Progenitor cell of endocrine pancreas (in vitro differentiated cells): ENCODE measurements at regions not wholly inside any gene's neighbourhood (a gene's known extent, or its start where the extent isn't known, plus 50 kb on each side); places are given as distances from the start of the nearest gene placed in this dataset.
A peak's percentile ranks its signal among the peaks of the same experiment; 100 is the strongest.

ENCODE experiments used
- DNase-seq: peaks from one replicate; pipeline ENCODE4 v3.0.0; 2021; ENCODE audit warnings: low spot score; ENCODE audit not compliant: unreplicated experiment
- H3K27ac Mint-ChIP-seq: 2 replicates; pipeline ENCODE4 v1.8.0; 2021; ENCODE audit warnings: mild to moderate bottlenecking, moderate library complexity, mixed read lengths
- H3K27me3 Mint-ChIP-seq: 2 replicates; pipeline ENCODE4 v1.8.0; 2021; ENCODE audit warnings: mixed read lengths
- H3K36me3 Mint-ChIP-seq: 2 replicates; pipeline ENCODE4 v1.8.0; 2022; ENCODE audit warnings: mixed read lengths; ENCODE audit not compliant: insufficient read depth
- H3K4me1 Mint-ChIP-seq: 2 replicates; pipeline ENCODE4 v1.8.0; 2021; ENCODE audit warnings: low read depth, mixed read lengths
- H3K4me3 Mint-ChIP-seq: 2 replicates; pipeline ENCODE4 v1.8.0; 2021; ENCODE audit warnings: low read depth, mild to moderate bottlenecking, moderate library complexity, mixed read lengths
- H3K9me3 Mint-ChIP-seq: 2 replicates; pipeline ENCODE4 v1.8.0; 2021; ENCODE audit warnings: low read depth, mixed read lengths
- CTCF ChIP-seq: fragments of 200-600 bp; sonication (generic); IDR thresholded peaks from one replicate; pipeline ENCODE4 v1.5.0; 2021; ENCODE audit warnings: antibody characterized with exemption, mild to moderate bottlenecking; ENCODE audit not compliant: unreplicated experiment

- no peaks in the 10 kb centered on the region for H3K9me3 Mint-ChIP-seq
- H3K4me1 Mint-ChIP-seq: no peaks in the 10 kb centered on the region
- no peaks in the 10 kb centered on the region for H3K36me3 Mint-ChIP-seq
- DNase-seq: no peak
- TF ChIP-seq CTCF: no peak
- H3K27me3 Mint-ChIP-seq: no peaks in the 10 kb centered on the region
- H3K4me3 Mint-ChIP-seq: no peak overlapping the region
- H3K27ac Mint-ChIP-seq: no peak overlapping the region
Observed at GRCh38 chr10:81674941-81675340, 200.1 kb upstream of the NRG3 start.

DNA sequence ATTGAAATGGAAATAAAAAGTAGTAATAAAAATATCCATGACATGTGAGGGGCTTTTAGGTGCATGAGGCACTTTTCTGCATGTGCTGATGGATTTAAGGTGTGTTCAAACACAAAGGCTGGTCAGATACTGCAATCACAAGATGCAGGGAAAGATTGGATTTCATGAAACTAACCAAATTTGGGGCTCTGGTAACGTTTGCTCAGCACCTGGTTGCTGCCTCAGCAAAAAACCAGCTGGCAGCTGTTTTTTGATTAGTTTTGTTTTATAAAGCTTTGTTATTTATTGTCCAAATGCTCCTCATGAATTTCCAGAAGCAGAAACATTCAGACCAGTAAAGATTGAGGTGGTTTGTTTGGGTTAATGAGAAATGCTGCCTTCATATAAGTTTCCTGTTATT is 195.7 kb upstream of the NRG3 start:
- H3K4me3 Mint-ChIP-seq: no peak overlapping the region
- no peaks in the 10 kb centered on the region for H3K9me3 Mint-ChIP-seq
- no peaks in the 10 kb centered on the region for H3K27me3 Mint-ChIP-seq
- peaks cover 3% of the 10 kb centered on the region for H3K4me1 Mint-ChIP-seq
- no peak overlapping the region for H3K27ac Mint-ChIP-seq
- DNase-seq: no peak
- TF ChIP-seq CTCF: no peak
- no peaks in the 10 kb centered on the region for H3K36me3 Mint-ChIP-seq

DNA sequence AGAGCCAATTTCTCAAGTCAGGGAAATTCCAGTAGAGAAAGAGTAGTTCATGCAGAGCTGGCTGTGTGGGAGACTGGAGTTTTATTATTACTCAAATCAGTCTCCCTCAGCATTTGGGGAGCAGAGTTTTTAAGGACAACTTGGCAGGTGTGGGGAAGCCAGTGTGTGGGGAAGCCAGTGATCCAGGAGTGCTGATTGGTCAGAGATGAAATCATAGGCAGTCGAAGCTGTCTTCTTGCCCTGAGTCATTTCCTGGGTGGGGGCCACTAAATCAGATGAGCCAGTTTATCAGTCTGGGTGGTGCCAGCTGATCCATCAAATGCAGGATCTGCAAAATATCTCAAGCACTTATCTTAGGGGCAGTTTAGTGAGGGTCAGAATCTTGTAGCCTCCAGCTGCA is 194.6 kb upstream of the NRG3 start:
- no peak for TF ChIP-seq CTCF
- Mint-ChIP-seq H3K27me3 (no peaks in the 10 kb centered on the region), H3K36me3 (no peaks in the 10 kb centered on the region), H3K9me3 (no peaks in the 10 kb centered on the region), H3K4me1 (peaks cover 3% of the 10 kb centered on the region), H3K27ac (no peak overlapping the region), H3K4me3 (no peak overlapping the region)
- DNase-seq: no peak

- Mint-ChIP-seq H3K4me1 (no peaks in the 10 kb centered on the region), H3K9me3 (peaks cover 19% of the 10 kb centered on the region), H3K4me3 (no peak overlapping the region), H3K36me3 (no peaks in the 10 kb centered on the region), H3K27ac (no peak overlapping the region), H3K27me3 (no peaks in the 10 kb centered on the region)
- no peak for DNase-seq
- no peak for TF ChIP-seq CTCF
Observed at GRCh38 chr10:81688459-81688858, 186.5 kb upstream of the NRG3 start.

DNA sequence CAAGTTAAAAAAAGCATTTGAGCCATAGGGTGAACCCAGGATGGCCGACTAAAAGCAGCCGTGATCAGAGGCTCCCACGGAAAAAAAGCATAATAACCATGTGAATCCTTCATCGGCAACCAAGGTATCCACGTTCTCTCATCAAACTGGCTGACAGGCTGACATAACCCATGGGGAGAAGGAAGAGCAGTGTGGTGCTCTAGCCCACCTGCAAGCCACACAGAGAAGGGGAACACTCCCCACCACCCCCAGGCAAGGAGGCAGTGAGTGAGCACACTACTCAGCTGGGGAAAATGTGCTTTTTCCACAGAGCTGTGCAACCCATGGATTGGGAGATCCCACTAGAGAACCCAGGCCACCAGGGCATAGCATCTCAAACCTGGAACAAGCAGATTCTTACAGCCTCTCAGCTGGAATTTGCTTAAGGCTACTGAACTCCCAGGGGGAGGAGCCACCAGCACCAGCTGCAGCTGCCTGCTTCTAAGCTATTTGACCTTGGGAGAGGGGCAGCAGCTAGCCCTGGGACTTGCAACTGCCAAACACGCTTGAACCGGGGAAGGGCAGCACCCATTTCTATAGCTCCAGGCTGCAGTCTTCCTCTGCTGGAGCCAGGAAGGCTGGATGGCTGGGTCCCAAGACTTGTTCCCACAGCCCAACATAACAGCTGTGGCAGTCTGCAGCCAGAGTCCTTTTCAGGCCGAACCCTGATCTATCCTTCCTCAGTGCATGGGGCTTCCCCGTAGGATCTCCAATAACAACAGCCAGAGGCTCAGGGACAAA is 178.2 kb upstream of the NRG3 start:
- no peaks in the 10 kb centered on the region for H3K27me3 Mint-ChIP-seq
- H3K27ac Mint-ChIP-seq: no peak overlapping the region
- H3K4me1 Mint-ChIP-seq: peaks cover 4% of the 10 kb centered on the region
- peak; percentile 12 for DNase-seq
- no peak overlapping the region for H3K4me3 Mint-ChIP-seq
- H3K36me3 Mint-ChIP-seq: peaks cover 7% of the 10 kb centered on the region
- TF ChIP-seq CTCF: no peak
- H3K9me3 Mint-ChIP-seq: peaks cover 42% of the 10 kb centered on the region
